ENCODE measurements at regions not wholly inside any gene's neighbourhood (a gene's known extent, or its start where the extent isn't known, plus 50 kb on each side); places are given as distances from the start of the nearest gene placed in this dataset.

GRCh38 chr10:43816351-43817321 is 168.0 kb upstream of the ZNF32 start:
- Histone ChIP-seq H3K27me3 (ENCODE audit: insufficient read depth, low read length) (peaks cover 22% of the 10 kb centered on the region; the same call in 1 of the 2 replicates), H3K9me2 (ENCODE audit: insufficient read depth) (no peaks in the 10 kb centered on the region), H4K20me1 (ENCODE audit: insufficient read depth) (no peaks in the 10 kb centered on the region), H3K36me3 (ENCODE audit: control insufficient read depth in 1 of 2, insufficient read depth in 2 of 2, low read length in 2 of 2) (no peaks in the 10 kb centered on the region), H3K4me2 (ENCODE audit: low read length) (no peak overlapping the region), H3K4me1 (ENCODE audit: control insufficient read depth in 1 of 2, insufficient read depth in 2 of 2, low read length in 2 of 2) (no peaks in the 10 kb centered on the region), H3K79me2 (ENCODE audit: insufficient read depth, low read length) (no peaks in the 10 kb centered on the region), H2AFZ (ENCODE audit: low read depth, low read length, poor library complexity, severe bottlenecking) (no peak overlapping the region), H3K27ac (ENCODE audit: low read depth, low read length) (no peak overlapping the region), H3K9me3 (ENCODE audit: control insufficient read depth in 1 of 2, insufficient read depth in 1 of 2, low read depth in 1 of 2, low read length in 2 of 2) (no peaks in the 10 kb centered on the region), H3K9ac (ENCODE audit: low read length) (no peak overlapping the region), H3K4me3 (replicated peaks in 1 of 2; ENCODE audit: low read depth in 1 of 2, low read length in 2 of 2) (no peak overlapping the region)
- ChIA-PET CTCF (no interaction called here), RAD21 (ENCODE audit: low non-redundant PET in 1 of 2, low total read pairs in 2 of 2, uncharacterized antibody in 2 of 2, unreplicated experiment in 2 of 2) (no interaction called here), POLR2A (no interaction called here)
- ATAC-seq: no peak
- DNase-seq (ENCODE audit: low read depth, low spot score): no peak
- BruUV-seq (replicated peaks): no TSS peak
- intact Hi-C loops (cut with micrococcal nuclease): no loop called here
- TF ChIP-seq CEBPB (IDR thresholded peaks at IDR 0.05; ENCODE audit: low read depth) (no peak), YY1 (IDR thresholded peaks at IDR 0.05; ENCODE audit: extremely low read depth, insufficient replicate concordance, low read depth, low read length) (no peak), EZH2phosphoT487 (IDR thresholded peaks at IDR 0.05; ENCODE audit: borderline replicate concordance) (no peak), JUND (IDR thresholded peaks at IDR 0.05) (no peak), CBX3 (IDR thresholded peaks at IDR 0.05; ENCODE audit: low read depth) (no peak), EGR1 (IDR thresholded peaks at IDR 0.05; ENCODE audit: low read depth) (no peak), SP1 (IDR thresholded peaks at IDR 0.05; ENCODE audit: low read depth) (no peak), POLR2A (IDR thresholded peaks at IDR 0.05; ENCODE audit: borderline replicate concordance, extremely low read depth, insufficient read depth, insufficient read length) (no peak), SRF (IDR thresholded peaks at IDR 0.05; ENCODE audit: low read depth) (no peak), CTCF (IDR thresholded peaks at IDR 0.05 in 2 of 3, conservative IDR thresholded peaks at IDR 0.05 in 1 of 3; ENCODE audit: borderline replicate concordance in 1 of 3, insufficient read depth in 1 of 3, low read depth in 2 of 3, low read length in 2 of 3) (no peak)

All from HCT116 (cell line).